ENCODE measurements at regions not wholly inside any gene's neighbourhood (a gene's known extent, or its start where the extent isn't known, plus 50 kb on each side); places are given as distances from the start of the nearest gene placed in this dataset.

DNA sequence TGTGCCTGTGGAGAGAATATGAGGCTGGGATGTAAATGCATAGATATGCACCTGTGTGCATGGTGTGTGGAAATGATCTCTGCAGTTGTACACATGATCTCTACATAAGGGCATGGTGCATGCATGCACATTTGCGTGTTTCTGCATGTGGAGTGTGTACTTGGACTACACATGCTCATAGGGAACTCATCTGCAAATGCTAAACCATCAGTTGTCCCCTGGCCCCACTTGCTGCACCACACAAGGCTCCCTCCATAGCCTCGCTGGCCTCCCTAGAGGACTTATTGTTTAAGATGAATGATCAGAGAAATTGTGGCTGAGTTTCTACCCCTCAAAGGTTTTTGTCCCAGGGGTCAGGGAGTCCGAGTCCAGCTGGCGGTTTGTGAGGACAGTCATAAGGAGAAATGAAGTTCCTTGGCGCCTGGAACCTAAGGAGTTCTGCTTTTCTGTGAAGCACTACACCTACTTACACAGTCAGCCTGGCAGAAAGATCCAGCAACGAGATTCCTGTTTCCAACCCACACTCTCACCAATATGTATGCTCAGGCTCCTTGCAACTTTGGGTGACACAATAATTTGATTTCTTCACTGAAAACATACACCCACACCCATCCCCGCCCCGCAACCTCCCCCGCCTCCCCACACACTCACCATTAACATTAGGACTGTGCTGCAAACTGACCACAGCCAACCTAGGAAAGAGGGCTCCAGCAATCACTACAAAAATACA, 79.9 kb upstream of the CPEB4 start:
- DNase-seq, result no peak

DNA sequence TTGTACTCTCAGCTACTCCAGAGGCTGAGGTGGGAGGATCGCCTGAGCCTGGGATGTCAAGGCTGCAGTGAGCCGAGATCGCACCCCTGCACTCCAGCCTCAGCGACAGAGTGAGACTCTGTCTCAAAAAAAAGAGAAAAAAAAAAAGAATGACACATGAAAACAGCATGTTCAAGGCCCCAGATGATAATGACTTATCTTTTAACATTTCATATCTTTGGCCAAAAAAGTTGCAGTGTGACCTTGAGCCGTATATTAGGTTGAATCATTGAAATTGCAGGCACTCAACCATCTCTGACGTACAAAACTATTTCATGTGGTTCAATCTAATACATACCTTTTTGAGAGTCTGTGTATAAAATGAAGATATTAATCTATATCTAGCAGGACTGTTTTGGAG, 79.1 kb upstream of the CPEB4 start:
- no peak for DNase-seq

DNA sequence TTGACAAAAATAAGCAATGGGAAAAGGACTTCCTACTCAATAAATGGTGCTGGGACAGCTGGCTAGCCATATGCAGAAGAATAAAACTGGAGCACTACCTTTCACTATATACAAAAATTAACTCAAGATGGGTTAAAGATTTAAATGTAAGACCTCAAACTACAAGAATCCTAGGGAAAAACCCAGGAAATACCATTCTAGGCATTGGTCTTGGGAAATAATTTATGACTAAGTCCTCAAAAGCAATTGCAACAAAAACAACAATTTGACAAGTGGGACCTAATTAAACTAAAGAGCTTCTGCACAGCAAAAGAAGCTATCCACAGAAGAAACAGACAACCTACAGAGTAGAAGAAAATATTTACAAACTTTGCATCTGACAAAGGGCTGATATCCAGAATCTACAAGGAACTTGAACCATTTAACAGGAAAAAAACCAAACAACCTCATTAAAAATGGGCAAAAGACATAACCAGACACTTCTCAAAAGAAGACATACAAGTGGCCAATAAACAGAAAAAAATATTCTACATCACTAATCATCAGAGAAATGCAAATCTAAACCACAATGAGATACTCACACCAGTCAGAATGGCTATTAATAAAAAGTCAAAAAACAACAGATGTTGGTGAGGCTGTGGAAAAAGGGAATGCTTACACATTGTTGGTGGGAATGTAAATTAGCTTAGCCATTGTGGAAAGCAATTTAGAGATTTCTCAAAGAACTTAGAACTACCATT, 75.2 kb upstream of the CPEB4 start:
- no peak for DNase-seq

DNA sequence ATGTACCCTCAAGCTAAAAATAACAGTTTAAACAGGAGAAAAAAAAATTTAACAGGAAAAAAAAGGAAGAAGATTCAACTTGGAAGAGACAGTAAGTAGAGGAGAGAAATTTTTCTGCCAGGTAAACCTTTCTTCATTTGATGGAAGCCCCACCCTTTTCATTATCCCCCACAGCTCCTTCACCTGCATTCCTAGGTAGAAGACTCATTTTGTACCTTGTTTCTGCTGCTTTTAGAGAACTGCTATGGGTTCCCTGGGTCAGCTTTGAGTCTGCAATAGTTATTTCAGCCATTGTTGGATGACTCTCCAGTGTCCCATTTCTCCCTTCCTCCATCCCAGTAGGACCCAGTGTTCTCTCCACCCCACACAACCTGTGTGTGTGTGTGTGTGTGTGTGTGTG, 74.1 kb upstream of the CPEB4 start:
- DNase-seq, result no peak

DNA sequence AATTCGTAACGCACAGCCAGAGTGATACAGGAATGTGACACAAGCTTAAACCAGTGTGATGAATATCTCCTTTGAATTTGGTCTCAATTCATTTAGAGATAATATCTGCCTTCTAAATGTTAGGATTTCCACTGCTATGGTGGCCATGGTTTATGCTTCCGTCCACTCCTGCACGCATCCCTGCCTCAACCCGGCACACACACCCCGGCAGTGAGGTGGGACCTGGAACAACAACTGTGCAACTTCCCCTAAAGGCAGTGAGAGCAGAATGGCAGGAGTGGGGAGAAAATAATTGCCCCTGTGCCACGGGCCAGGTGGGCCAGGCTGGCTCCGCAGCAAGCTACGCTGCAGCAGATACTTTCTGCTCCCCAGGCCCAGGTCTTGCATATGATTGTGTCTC, 72.6 kb upstream of the CPEB4 start:
- no peak for DNase-seq

DNA sequence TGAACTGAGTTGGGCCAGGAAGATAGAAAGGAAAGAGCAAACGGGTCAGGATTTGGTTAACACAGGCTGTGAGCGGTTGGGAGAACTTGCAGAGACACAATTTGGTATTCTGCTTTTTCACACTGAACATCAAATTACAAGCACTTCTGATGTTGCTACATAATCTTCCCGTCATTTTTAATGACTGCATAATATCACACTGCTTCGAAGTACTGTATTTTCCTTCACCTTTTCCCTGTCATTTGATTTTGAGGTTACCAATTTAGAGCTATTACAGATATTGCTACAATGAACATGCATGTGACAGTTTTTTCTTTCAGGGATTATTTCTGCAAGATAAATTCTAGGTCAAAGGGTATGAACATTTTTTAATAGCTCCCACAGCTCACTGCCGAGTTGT, 71.4 kb upstream of the CPEB4 start:
- no peak for DNase-seq

DNA sequence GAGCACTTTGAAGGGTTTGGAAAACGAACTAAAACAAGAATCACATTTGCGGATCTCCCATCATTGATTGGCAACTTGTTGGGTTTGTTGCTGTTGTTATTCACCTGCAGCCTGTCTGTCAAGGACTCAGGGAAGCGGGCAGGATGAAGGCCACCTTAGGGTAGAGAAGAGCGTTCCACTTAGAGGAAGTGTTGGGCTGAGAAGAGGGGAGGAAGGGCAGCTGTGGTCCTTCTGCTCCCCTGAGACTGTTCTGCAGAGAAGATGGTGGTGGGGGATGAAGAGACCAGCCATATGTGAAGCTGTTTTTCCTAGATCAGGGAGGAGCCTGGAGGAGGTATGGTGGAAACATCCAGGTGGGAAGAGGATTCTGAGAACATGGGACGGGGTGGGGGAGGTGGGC, 70.6 kb upstream of the CPEB4 start:
- DNase-seq, result no peak

DNA sequence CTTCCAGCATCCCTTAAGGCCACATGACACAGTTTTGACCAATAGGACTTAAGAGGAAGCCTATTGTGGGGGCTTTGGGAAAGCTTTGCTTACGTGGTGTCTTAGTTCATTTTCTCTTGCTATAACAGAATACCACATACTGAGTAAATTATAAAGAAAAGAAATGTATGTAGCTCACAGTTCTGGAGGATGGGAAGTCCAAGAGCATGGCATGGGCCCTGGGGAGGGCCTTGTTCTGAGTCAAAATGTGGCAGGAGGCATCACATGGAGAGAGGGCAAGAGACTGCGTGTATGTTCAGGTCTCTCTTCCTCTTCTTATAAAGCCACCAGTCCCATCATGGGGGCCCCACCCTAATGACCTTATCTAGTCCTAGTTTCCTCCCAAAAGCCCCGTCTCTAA, 68.6 kb upstream of the CPEB4 start:
- DNase-seq, result no peak

DNA sequence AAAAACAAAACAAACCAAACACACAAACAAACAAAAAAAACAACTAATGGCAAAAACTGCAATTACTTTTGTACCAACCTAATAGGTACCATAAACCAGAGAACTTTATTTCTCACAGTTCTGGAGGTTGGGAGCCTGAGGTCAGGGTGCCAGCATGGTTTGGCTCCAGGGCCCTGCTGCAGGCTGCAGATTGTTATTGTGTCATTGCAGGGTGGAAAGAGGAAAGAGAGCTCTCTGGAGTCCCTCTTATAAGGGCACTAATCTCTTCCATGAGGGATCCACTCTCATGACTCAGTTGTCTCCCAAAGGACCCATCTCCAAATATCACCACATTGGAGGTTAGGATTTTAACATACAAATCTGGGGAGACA, 64.9 kb upstream of the CPEB4 start:
- DNase-seq, result no peak

DNA sequence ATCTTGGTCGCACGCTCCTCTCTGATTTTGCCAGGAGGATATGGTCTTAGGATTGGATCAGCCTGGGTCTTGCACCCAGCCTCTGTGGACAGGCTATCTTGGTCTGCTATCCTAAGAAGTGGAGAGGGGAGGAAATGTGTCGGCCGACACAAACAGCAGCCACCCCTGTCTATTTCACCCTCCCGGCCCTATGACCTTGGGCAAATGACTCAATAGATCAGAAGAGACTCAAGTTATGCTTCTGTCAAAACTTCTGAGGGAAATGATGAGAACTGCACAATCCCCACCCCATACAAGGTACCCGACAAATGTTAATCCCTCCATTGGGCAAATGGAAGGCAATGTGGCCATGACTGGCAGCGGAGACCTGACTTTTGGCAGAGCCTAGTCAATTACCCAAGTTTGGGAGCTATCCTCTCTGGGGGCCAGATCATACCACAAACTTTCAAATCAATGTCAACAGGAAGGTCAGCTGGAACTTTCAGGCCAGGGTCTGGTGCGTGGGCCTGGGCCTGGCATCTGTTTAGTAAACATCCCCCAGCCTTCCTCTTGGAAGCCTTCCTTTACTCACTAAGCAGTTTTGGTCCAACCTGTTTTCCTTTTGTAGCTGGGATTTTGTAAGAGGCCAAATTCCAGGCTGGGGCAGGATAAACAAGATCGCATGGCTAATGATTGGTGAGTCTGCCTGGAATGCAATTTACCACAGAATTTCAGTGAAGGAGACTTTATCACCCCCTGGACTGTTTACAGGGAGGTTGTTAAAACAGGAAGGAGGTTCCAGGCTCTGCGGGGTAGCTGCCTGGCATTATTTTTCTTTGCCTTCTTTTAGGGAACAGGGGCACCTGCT, 64.2 kb upstream of the CPEB4 start:
- DNase-seq, result no peak

DNA sequence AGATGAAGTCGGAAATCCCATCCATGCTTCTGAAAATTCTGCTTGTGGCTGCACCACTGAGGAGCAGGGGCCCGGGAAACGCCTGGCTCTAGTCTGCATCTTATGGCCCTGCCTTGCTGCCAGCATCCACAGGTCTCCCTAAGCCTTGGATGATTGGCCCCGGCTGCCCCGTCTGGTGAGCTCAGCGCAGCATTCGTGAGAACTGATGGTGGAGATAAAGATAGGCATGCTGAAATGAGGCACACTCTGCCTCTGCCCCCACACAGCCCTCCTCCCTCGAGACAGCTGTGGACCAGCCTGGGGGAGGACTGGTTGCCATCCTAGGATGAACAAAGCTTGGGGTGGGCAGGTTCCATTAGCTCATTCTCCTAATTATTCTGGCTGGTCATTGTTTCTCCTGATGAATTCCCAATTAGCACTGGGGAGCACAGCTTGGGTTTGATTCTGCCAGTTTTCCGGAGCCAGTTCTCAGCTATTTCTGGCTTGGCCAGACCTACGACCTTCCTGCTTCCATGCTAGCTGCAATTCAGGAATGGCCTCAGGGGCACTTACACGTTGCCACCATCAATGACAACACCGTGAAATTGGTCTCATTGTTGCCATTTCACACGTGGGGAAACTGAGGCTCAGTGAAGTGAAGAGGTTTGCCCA, 62.8 kb upstream of the CPEB4 start:
- no peak for DNase-seq

DNA sequence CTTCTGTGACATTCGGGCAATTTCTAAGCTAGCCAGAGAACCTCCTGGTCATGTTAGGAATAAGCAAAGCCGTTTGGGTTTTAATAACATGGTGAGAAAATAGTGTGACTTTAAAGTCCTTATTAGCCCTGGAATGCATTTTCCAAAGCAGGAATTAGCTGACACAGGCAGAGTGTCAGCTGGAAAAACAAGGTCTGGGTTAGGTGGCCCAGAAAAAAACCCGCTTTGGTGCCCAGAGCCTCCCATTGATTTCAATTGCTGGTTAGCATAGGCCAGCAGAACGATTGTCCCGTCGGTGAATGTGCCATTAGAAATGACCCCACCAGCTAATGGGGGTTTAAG, 62.1 kb upstream of the CPEB4 start:
- no peak for DNase-seq

DNA sequence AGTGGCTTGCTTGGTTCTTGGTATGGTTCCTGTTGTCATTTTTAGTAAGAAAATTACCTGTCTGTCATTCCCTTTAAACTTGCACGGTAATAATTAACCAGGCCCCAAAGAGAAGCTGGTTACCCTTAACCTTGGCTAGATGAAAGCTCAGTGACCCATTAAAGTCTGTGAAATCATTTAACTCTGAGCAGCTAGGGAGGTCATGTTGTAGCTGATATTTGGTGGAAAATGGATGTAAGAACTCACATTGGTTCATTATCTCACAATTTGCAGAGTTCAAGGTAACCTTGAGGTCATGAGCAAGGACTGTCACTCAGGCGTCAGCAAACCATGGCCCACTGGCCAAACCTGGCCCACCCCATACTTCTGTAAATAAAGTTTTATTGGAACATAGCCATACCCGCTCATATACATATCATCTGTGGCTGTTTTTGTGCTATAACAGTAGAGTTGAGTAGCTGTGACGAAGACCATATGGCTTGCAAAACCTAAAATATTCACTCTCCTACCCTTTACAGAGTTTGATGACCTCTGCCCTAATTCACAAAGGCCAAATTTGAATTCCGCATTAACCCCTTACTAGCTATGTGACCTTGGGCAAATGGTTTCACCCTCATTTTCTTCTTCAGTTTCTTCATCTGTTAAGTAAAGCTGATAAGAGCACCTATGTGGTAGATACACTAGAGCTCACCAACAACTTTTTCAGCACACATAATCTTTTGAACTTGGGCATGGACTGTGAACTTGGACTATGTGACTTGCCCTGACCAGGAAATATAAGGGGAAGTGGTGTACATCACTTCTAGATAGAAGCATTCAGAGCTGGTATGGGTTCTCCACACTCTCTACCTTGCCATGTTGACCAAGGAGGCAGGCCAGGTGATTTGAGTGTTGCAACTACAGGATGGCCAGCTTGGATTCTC, 61.5 kb upstream of the CPEB4 start:
- DNase-seq, result no peak

DNA sequence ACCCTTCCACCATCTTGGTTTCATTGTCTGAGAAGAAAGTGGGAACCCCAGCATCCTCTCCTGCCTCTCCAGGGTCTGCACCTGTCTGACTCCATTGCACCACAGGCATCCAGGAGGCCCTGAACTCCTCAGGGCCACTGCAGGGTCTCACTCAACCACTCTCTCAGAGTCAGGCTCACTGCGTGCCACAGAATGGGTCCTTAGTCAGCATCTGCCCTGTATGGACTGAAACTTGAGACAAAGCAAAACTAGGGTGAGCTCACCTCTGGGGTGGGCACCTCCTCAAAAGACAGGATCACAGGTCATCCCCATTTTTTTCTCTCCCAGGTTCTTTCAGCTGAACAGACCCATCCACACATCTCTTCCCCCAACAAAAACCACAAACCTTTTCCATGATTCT, 59.2 kb upstream of the CPEB4 start:
- DNase-seq, result no peak

DNA sequence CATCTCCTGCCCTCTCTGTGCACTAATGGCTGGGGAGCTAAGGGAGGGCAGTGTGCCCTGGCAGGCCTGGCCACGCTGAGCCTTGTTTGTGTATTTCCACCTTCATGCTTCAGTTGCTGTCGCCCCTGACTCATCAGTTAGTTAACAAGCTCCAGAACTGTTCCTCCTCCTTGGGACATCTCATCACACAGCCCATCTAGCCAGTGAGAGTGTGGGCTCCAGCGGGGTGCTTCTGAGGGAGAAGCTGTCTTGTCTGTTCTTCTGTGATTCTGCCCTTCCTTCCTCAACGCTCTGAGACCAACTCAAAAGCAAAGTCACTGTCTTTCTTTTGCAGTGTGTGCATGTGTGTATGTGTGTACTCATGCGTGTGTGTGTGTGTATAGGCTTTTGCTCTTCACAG, 58.3 kb upstream of the CPEB4 start:
- no peak for DNase-seq

DNA sequence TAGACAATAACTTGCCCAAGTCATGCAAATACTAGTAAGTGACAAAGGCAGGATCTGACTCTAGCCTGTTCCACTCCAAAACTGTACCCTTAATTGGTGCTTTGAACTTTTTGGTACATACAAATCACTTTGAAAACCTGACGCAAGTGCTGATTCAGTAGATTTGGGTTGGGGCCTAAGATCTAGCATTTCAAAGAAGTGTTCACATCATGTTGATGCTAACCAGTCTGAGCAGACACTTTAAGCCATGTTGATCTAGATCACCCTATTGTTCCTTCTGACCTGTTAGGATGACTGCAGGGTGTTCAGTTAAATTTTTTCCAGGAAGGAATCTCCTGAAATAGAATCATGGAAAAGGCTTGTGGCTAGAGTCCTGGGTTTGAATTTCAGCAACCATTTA, 57.7 kb upstream of the CPEB4 start:
- no peak for DNase-seq

DNA sequence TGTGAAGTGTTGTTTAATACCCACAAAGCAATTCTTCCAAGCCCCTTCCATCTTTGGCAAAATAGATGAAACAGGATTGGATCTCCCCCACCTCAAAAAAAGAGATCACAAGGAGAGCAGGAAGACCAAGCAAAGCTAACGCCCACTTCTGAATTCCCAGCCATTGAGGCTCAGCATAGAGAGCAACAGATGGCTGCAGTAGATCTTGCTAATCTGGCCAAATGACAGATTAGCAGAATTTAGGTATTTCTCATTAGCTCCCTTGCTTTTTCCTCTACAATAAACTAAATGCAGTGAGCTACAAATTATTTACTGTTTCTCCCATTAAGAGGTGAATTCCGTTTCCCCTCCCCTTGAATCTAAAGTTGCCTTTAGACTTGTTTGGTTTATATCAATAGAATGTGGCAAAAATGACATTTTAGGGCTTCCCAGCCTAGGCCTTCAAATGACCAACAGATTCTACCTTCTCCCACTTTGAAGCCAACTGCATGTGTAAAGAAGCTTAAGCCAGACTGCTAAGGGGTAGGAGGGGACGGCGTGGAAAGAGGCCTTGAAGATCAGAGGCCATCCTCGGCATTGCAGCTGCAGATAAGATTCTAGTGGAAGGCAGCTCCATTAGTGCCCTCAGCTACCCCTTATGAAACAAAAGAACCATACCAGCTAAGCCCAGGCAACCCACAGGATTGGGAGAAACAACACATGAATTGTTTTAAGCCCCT, 56.8 kb upstream of the CPEB4 start:
- DNase-seq, result no peak

DNA sequence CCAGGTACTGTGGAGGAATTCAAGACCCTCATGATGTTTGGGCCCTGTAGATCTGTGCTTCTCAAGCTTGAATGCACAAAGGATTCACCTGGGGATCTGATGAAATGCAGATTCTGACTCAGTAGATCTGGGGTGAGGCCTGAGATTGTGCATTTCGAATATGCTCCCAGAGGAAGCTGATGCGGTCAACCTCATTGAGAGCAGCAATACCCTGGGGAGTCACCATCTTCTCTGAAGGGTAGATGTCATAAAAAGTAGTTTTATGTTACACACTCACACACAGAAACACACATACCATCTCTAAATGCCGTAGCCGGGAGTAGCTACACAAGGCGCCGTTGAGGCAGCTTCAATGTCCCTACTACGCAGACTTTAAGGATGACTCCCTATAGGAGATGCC, 55.8 kb upstream of the CPEB4 start:
- DNase-seq, result no peak

DNA sequence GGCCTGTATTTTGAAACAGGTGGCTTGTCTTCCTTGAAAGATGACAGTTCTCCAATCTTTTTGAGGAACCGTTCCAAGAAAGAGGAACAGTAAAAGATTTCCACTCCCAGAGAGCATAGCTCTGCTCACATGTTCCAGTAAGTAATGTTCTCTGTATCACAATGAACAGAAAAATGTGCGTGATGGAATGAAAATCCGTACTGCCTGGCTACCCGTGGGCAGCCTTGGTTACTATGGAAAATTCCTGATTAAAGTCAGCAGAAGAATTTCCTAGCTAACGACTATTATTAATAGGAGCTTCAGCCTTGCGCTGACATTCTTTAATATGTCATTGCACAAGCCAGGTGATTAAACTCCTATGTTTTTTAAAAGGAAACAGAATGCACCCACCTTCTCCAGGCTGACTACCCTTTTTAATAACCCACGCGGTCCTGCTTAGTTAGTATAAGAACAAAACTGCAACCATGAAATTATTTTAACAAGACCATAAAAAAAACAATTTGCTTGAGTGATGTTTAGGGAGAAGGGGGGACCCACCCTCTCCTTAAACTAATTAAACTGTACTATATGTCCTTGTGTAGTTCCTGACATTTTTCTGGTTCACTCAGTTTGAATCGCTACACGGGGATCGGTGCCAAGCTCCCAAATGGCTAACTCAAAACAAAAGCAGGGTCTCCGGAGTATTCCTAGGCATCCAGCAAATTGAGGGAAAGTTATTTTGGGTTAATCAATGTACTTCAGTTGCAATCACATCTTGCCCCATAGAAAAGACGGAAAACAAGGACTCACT, 54.8 kb upstream of the CPEB4 start:
- no peak for DNase-seq

DNA sequence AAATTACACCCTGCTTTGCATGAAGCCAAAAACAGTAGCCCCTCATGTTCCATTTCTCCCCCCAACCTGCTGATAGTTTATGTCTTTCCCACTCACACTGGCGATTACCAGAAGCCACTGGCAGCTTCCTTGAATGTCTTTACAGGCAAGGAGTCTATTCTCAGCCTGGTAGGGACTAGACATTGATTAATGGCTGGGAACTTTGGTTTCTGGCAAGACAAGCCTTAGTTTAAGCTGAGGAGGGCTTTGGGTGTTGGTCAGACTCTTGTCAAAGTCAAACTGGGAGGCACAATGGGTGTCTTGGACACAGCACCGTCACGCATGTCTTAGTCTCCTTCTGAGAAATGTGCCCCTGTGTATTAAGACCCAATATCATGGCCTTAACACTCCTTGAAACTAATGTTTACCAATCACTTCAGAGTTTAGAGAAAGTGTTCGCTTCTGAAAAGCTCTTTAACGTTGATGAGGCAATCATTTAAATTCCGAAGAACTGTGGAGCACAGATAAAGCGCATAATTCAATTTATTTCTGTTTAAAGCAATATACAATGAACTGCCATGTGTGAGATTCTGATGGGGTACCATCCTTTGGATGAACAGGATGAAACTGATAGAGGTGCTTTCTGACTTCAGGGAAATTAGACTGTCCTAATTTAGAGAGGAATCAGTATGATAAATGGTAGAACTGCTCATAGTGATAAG, 53.9 kb upstream of the CPEB4 start:
- DNase-seq, result no peak
